GM23338 (cell line): ENCODE measurements at regions not wholly inside any gene's neighbourhood (a gene's known extent, or its start where the extent isn't known, plus 50 kb on each side); places are given as distances from the start of the nearest gene placed in this dataset.

Experiments
- ATAC-seq: fragments of 200-7000 bp; cut with Tn5 transposase; 3 replicates; pipeline ENCODE4 v1.9.1; 2020
- DNase-seq: peaks from one replicate; pipeline ENCODE4 v3.0.0-alpha.2; 2015; ENCODE audit warnings: low spot score
- H2AFZ ChIP-seq: fragments of 200-600 bp; sonication (generic); 2 replicates; pipeline ENCODE4 v1.8.0; 2016; ENCODE audit warnings: antibody characterized with exemption, mild to moderate bottlenecking, moderate library complexity
- H3F3A ChIP-seq: fragments of 200-600 bp; sonication (generic); replicated peaks from 2 replicates; pipeline ENCODE4 v1.8.0; 2017; ENCODE audit warnings: antibody characterized with exemption, mixed run types, low read depth
- H3K27ac ChIP-seq: fragments of 200-600 bp; sonication (generic); 2 replicates; pipeline ENCODE4 v1.6.1; 2016; ENCODE audit warnings: low read depth
- H3K27me3 ChIP-seq: fragments of 200-600 bp; sonication (generic); 2 replicates; pipeline ENCODE4 v1.8.0; 2016; ENCODE audit warnings: mild to moderate bottlenecking, mixed run types, moderate library complexity; ENCODE audit not compliant: insufficient read depth
- H3K36me3 ChIP-seq: fragments of 200-600 bp; sonication (generic); 2 replicates; pipeline ENCODE4 v1.8.0; 2016; ENCODE audit warnings: mild to moderate bottlenecking; ENCODE audit not compliant: insufficient read depth
- H3K4me1 ChIP-seq: fragments of 200-600 bp; sonication (generic); 2 replicates; pipeline ENCODE4 v1.8.0; 2016; ENCODE audit warnings: mild to moderate bottlenecking, moderate library complexity; ENCODE audit not compliant: insufficient read depth
- H3K4me2 ChIP-seq: fragments of 200-600 bp; sonication (generic); 2 replicates; pipeline ENCODE4 v1.7.1; 2017; ENCODE audit warnings: mixed run types
- H3K4me3 ChIP-seq: fragments of 200-600 bp; sonication (generic); 2 replicates; pipeline ENCODE4 v1.6.1; 2016; ENCODE audit warnings: mixed run types
- H3K79me2 ChIP-seq: fragments of 200-600 bp; sonication (generic); replicated peaks from 2 replicates; pipeline ENCODE4 v1.8.0; 2017; ENCODE audit warnings: mild to moderate bottlenecking; ENCODE audit not compliant: insufficient read depth
- H3K9me2 ChIP-seq: fragments of 200-600 bp; sonication (generic); 2 replicates; pipeline ENCODE4 v1.8.0; 2017; ENCODE audit not compliant: insufficient read depth
- H4K20me1 ChIP-seq: fragments of 200-600 bp; sonication (generic); replicated peaks from 2 replicates; pipeline ENCODE4 v1.8.0; 2017; ENCODE audit warnings: mild to moderate bottlenecking; ENCODE audit not compliant: insufficient read depth
- H3K27ac Mint-ChIP-seq: 2 replicates; pipeline ENCODE4 v1.8.0; 2020; ENCODE audit warnings: inconsistent platforms, mild to moderate bottlenecking, moderate library complexity, mixed read lengths
- H3K27me3 Mint-ChIP-seq: 3 replicates; pipeline ENCODE4 v1.8.0; 2022; ENCODE audit warnings: low read depth, mild to moderate bottlenecking, moderate library complexity, mixed read lengths, inconsistent platforms; ENCODE audit not compliant: insufficient read depth, poor library complexity
- H3K36me3 Mint-ChIP-seq: 3 replicates; pipeline ENCODE4 v1.8.0; 2021; ENCODE audit warnings: low read depth, mild to moderate bottlenecking, inconsistent platforms, moderate library complexity, mixed read lengths
- H3K4me1 Mint-ChIP-seq: 3 replicates; pipeline ENCODE4 v1.8.0; 2020; ENCODE audit warnings: mild to moderate bottlenecking, inconsistent platforms, mixed read lengths
- H3K4me3 Mint-ChIP-seq: 3 replicates; pipeline ENCODE4 v1.8.0; 2021; ENCODE audit warnings: moderate library complexity, mild to moderate bottlenecking, inconsistent platforms, mixed read lengths
- H3K9me3 Mint-ChIP-seq: 3 replicates; pipeline ENCODE4 v1.8.0; 2020; ENCODE audit warnings: moderate library complexity, mild to moderate bottlenecking, inconsistent platforms, mixed read lengths
- CREB1 ChIP-seq: fragments of 250-450 bp; sonication (Bioruptor Pico); IDR thresholded peaks from 2 replicates; pipeline ENCODE4 v1.5.0; 2020; ENCODE audit warnings: low read depth, mild to moderate bottlenecking, moderate library complexity
- CTCF ChIP-seq, 2 experiments: fragments of 200-600 bp in 1 of 2; sonication (generic) in 1 of 2; conservative IDR thresholded peaks; 2 replicates each; pipeline versions ENCODE4 v1.5.1 to v1.6.1; 2016 to 2017; ENCODE audit warnings: antibody characterized with exemption in 2 of 2, low read depth in 2 of 2, mild to moderate bottlenecking in 2 of 2, moderate library complexity in 1 of 2
- EZH2 ChIP-seq: fragments of 200-600 bp; sonication (generic); IDR thresholded peaks from one replicate; pipeline ENCODE4 v1.8.0; 2017; ENCODE audit warnings: antibody characterized with exemption, mild to moderate bottlenecking, low read depth; ENCODE audit not compliant: unreplicated experiment
- EZH2phosphoT487 ChIP-seq: fragments of 200-600 bp; sonication (generic); IDR thresholded peaks from one replicate; pipeline ENCODE4 v1.8.1; 2018; ENCODE audit warnings: antibody characterized with exemption; ENCODE audit not compliant: unreplicated experiment
- JUNB ChIP-seq: IDR thresholded peaks from one replicate; pipeline ENCODE4 v1.6.1; 2016; ENCODE audit warnings: antibody characterized with exemption; ENCODE audit not compliant: unreplicated experiment
- NANOG ChIP-seq: IDR thresholded peaks from 2 replicates; pipeline ENCODE4 v1.6.1; 2016; ENCODE audit warnings: antibody characterized with exemption, borderline replicate concordance
- POLR2AphosphoS5 ChIP-seq: IDR thresholded peaks from 2 replicates; pipeline ENCODE4 v1.6.1; 2016; ENCODE audit warnings: antibody characterized with exemption, low read depth
- STAT1 ChIP-seq: IDR thresholded peaks from one replicate; pipeline ENCODE4 v1.6.1; 2016; ENCODE audit warnings: antibody characterized with exemption; ENCODE audit not compliant: unreplicated experiment
- ZNF114 ChIP-seq: fragments of 250-450 bp; sonication (Bioruptor Pico); IDR thresholded peaks from 2 replicates; pipeline ENCODE4 v1.5.0; 2020; ENCODE audit warnings: mild to moderate bottlenecking, moderate library complexity
- ZNF331 ChIP-seq: fragments of 250-450 bp; sonication (Bioruptor Pico); IDR thresholded peaks from 2 replicates; pipeline ENCODE4 v1.5.0; 2020; ENCODE audit warnings: low read depth, mild to moderate bottlenecking, moderate library complexity
- ZNF462 ChIP-seq: fragments of 250-450 bp; sonication (Bioruptor Pico); IDR thresholded peaks from 2 replicates; pipeline ENCODE4 v1.5.0; 2020; ENCODE audit warnings: mild to moderate bottlenecking, moderate library complexity
- TF ChIP-seq, protein P1 (sequence below): IDR thresholded peaks from one replicate; pipeline ENCODE4 v1.6.1; 2018; ENCODE audit warnings: antibody characterized with exemption; ENCODE audit not compliant: unreplicated experiment

GRCh38 chr3:18900994-18901393 is 247.3 kb upstream of the KCNH8 start:
- H3K79me2 ChIP-seq = no peaks in the 10 kb centered on the region
- peaks cover 6% of the 10 kb centered on the region for H3K4me1 Mint-ChIP-seq
- no peak overlapping the region for H3K27ac ChIP-seq
- no peaks in the 10 kb centered on the region for H4K20me1 ChIP-seq
- no peaks in the 10 kb centered on the region for H3K9me2 ChIP-seq
- no peak for ATAC-seq
- H3K36me3 ChIP-seq = no peaks in the 10 kb centered on the region
- H3K4me2 ChIP-seq = no peak overlapping the region
- TF ChIP-seq ZNF114 (CRISPR knock-in tag) = no peak
- TF ChIP-seq CTCF (conservative IDR thresholded peaks at IDR 0.05; ENCODE audit: low read depth in 2 of 2) = no peak
- no peak for TF ChIP-seq STAT1
- no peak for TF ChIP-seq CREB1 (CRISPR knock-in tag)
- no peak for TF ChIP-seq EZH2
- no peak for TF ChIP-seq JUNB
- TF ChIP-seq EZH2phosphoT487 = no peak
- no peak for TF ChIP-seq POLR2AphosphoS5
- TF ChIP-seq, protein P1, sequence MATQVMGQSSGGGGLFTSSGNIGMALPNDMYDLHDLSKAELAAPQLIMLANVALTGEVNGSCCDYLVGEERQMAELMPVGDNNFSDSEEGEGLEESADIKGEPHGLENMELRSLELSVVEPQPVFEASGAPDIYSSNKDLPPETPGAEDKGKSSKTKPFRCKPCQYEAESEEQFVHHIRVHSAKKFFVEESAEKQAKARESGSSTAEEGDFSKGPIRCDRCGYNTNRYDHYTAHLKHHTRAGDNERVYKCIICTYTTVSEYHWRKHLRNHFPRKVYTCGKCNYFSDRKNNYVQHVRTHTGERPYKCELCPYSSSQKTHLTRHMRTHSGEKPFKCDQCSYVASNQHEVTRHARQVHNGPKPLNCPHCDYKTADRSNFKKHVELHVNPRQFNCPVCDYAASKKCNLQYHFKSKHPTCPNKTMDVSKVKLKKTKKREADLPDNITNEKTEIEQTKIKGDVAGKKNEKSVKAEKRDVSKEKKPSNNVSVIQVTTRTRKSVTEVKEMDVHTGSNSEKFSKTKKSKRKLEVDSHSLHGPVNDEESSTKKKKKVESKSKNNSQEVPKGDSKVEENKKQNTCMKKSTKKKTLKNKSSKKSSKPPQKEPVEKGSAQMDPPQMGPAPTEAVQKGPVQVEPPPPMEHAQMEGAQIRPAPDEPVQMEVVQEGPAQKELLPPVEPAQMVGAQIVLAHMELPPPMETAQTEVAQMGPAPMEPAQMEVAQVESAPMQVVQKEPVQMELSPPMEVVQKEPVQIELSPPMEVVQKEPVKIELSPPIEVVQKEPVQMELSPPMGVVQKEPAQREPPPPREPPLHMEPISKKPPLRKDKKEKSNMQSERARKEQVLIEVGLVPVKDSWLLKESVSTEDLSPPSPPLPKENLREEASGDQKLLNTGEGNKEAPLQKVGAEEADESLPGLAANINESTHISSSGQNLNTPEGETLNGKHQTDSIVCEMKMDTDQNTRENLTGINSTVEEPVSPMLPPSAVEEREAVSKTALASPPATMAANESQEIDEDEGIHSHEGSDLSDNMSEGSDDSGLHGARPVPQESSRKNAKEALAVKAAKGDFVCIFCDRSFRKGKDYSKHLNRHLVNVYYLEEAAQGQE = no peak
- TF ChIP-seq ZNF331 (CRISPR knock-in tag) = no peak
- TF ChIP-seq NANOG = no peak
- peak overlapping the region; percentile 10; the same call in 1 of the 2 replicates for H2AFZ ChIP-seq
- no peak overlapping the region for H3K4me3 Mint-ChIP-seq
- H3K4me1 ChIP-seq = peaks cover 7% of the 10 kb centered on the region; the same call in 1 of the 2 replicates
- no peak for DNase-seq
- no peak overlapping the region for H3K27ac Mint-ChIP-seq
- no peaks in the 10 kb centered on the region for H3K9me3 Mint-ChIP-seq
- no peaks in the 10 kb centered on the region for H3K36me3 Mint-ChIP-seq
- H3K27me3 Mint-ChIP-seq = peaks cover 2% of the 10 kb centered on the region
- no peaks in the 10 kb centered on the region for H3K27me3 ChIP-seq
- H3F3A ChIP-seq = no peaks in the 10 kb centered on the region
- H3K4me3 ChIP-seq = no peak overlapping the region

DNA sequence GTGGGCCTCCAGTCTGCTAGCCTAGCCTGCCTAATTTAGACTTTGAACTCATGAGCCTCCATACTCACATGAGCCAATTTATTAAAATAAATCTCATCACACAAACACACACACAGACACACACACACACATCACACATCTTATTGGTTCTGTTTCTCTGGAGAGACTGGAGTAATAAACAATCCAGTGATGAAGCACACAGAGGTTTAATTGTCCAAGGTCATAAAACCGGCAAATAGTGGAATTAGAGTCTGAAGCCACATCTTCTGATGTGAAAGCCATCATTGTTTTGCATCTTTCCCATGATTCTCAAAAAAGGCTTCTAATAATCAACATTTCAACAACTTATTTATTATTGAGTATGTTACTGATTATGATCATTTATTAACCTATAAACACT is 249.4 kb upstream of the KCNH8 start:
- Histone ChIP-seq H3K4me3 (no peak overlapping the region), H3F3A (no peaks in the 10 kb centered on the region), H3K9me2 (no peaks in the 10 kb centered on the region), H3K27ac (no peak overlapping the region), H3K4me1 (peaks cover 7% of the 10 kb centered on the region; the same call in 1 of the 2 replicates), H3K27me3 (no peaks in the 10 kb centered on the region), H3K4me2 (no peak overlapping the region), H4K20me1 (no peaks in the 10 kb centered on the region), H2AFZ (no peak overlapping the region), H3K79me2 (no peaks in the 10 kb centered on the region), H3K36me3 (no peaks in the 10 kb centered on the region)
- Mint-ChIP-seq H3K27ac (no peak overlapping the region), H3K9me3 (no peaks in the 10 kb centered on the region), H3K4me3 (no peak overlapping the region), H3K36me3 (no peaks in the 10 kb centered on the region), H3K4me1 (peaks cover 6% of the 10 kb centered on the region), H3K27me3 (peaks cover 2% of the 10 kb centered on the region)
- ATAC-seq (no peak), DNase-seq (no peak)
- TF ChIP-seq CREB1 (CRISPR knock-in tag) (no peak), EZH2 (no peak), ZNF331 (CRISPR knock-in tag) (no peak), STAT1 (no peak), ZNF462 (CRISPR knock-in tag) (no peak)
